GM12864 (cell line): ENCODE measurements at regions not wholly inside any gene's neighbourhood (a gene's known extent, or its start where the extent isn't known, plus 50 kb on each side); places are given as distances from the start of the nearest gene placed in this dataset.
"Not testable (repeated sequence)": the region's sequence is repeated elsewhere in the genome, so short reads cannot be mapped to it uniquely, and the experiment has no call there.

ENCODE experiments used
- DNase-seq: peaks from one replicate; pipeline ENCODE4 v3.0.0-alpha.2; 2011; ENCODE audit warnings: low read depth
- H3K4me3 ChIP-seq: 2 replicates; pipeline ENCODE4 v1.5.1; 2011; ENCODE audit warnings: mild to moderate bottlenecking, low read depth, low read length, control low read depth
- TF ChIP-seq, protein P1 (sequence below): IDR thresholded peaks from 2 replicates; pipeline ENCODE4 v1.5.1; 2011; ENCODE audit warnings: low read depth, mild to moderate bottlenecking, moderate library complexity, low read length, control low read depth, inconsistent platforms; ENCODE audit errors: missing control alignments

DNA sequence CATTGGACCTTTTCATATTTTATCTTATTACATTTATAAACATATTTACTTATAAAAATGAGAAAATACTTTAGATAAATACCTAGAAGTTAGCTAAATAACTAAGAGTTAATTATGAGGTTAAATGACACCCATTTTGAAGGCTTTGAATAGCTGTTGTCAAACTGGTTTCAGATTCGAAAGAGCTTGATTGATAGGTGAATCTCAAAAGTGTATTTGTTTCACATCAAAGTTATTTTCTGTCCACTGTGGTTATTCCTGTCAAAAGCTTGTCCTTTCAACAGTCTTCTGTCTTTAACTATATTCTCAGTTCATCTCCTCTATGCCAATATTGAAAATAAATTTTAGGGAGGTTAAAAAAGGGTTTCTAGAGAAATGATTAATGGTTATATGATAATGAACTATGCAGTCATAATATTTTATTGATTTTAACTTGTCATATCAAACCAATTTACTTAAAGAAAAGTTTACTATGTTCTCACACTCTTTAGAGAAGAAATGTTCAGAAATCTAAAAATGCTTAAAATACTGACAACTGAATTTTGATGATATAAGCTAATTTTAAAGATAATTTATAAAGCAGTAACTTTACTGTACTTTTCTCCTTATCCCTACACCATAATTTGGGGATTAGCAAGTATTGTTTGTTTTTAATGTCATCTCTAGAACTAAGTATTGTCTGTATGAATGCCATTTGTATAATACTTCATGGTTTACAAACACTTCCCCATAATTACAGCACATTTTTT, 72.0 kb upstream of the FOXP2 start:
- H3K4me3 ChIP-seq, result no peak overlapping the region

DNA sequence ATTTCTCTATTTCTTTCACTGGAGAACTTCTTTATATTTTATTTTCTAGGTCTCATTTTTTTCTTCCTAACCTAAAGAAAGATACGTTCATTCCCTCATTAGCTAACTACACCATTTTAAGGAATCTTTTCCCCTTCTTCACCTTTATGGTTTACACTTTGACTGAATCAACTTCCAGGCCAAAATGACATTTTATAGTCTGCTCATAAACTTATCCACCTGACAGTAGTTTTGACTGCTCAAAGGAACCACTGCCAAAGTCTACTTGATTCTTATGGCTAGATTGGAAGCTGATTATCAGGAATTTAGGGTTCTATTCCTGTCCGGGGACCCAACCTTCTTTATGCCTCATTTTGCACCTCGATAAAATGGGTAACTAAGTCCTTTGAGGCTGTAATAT, 73.0 kb upstream of the FOXP2 start:
- TF ChIP-seq, protein P1, sequence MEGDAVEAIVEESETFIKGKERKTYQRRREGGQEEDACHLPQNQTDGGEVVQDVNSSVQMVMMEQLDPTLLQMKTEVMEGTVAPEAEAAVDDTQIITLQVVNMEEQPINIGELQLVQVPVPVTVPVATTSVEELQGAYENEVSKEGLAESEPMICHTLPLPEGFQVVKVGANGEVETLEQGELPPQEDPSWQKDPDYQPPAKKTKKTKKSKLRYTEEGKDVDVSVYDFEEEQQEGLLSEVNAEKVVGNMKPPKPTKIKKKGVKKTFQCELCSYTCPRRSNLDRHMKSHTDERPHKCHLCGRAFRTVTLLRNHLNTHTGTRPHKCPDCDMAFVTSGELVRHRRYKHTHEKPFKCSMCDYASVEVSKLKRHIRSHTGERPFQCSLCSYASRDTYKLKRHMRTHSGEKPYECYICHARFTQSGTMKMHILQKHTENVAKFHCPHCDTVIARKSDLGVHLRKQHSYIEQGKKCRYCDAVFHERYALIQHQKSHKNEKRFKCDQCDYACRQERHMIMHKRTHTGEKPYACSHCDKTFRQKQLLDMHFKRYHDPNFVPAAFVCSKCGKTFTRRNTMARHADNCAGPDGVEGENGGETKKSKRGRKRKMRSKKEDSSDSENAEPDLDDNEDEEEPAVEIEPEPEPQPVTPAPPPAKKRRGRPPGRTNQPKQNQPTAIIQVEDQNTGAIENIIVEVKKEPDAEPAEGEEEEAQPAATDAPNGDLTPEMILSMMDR, result no peak
- no peak for DNase-seq
- no peak overlapping the region for H3K4me3 ChIP-seq

More for the DNA sequence above, 72.0 kb upstream of the FOXP2 start:
- TF ChIP-seq, protein P1, result no peak
- no peak for DNase-seq

DNA sequence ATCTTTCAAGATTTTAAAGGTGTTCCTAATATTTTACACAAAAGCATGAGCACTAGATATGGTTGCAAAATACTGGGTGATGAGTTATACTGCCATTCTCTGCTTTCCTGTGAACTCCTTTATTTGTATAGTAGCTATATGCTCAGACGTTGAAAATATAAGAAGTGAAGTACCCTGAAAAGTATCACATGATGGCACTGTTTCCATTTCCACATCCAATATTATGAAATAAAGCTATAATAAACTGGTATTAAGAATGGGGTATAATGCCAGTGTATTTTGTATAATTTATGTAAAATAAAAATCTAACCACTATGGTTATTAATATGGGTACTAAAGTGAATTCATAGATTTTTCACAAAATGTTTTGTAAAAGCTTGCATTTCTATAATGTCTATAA, 79.6 kb upstream of the FOXP2 start:
- H3K4me3 ChIP-seq, result no peak overlapping the region
- TF ChIP-seq, protein P1, result no peak
- DNase-seq, result no peak

DNA sequence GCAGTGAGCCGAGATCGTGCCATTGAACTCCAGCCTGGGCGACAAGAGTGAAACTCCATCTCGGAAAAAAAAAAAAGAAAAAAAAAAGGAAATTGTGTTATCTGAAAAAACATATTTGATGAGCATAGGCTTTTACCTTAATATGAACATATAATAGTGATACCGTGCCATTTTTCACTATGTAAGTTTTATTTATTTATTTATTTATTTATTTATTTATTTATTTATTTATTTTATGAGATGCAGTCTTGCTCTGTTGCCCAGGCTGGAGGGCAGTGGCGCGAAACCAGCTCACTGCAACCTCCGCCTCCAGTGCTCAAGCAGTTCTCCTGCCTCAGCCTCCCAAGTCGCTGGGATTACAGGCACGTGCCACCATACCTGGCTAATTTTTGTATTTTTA, 85.2 kb upstream of the FOXP2 start:
- not testable (repeated sequence) for H3K4me3 ChIP-seq, DNase-seq

DNA sequence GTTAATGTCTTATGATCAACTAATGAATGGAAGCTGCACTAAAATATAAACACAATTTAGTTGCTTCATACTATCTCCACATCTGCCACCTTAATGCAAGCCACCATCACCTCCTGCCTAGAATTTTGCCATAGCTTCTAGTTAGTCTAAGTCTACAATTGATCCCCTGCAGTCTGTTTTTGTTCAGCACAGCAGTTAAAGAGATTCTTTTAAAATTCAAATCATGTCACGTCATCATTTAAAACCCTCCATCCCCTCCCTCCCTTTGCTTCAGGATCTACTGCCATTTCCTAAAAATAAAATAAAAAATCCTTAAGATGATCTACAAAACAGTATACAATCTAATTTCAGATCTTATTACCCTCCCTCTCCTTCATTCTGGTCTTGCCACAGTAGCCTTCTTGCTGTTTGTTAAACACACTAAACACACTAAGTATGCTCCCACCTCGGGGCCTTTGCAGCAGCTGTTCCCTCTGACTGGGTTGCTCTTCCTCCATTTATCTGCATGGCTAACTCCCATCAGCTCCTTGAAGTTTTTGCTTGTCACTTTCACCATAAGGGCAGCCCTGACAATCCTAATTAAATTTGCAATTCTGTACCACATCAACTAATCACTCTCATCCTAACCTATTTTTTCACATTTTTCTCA, 97.0 kb upstream of the FOXP2 start:
- DNase-seq, result no peak
- H3K4me3 ChIP-seq, result no peak overlapping the region
- TF ChIP-seq, protein P1, result no peak

DNA sequence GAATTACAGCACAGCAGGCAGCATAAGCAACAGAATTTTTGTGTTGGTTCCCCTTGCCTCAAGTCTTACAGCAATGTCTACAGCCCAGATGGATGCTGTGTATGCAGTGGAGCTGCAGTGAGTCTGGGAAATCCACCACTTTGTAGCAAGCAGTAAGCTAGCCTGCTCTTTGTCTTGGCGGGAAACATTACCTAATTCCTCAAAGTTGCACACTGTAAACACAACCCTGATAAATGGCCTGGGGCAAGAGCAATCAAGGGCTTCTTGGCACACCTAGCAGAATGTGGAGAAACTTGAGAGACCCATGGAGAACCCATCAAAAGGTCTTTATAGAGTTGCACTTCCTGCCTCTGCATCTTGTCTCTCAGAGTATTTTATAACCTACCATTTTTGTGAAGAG, 102.0 kb upstream of the FOXP2 start:
- no peak overlapping the region for H3K4me3 ChIP-seq
- DNase-seq, result no peak
- TF ChIP-seq, protein P1, result no peak

DNA sequence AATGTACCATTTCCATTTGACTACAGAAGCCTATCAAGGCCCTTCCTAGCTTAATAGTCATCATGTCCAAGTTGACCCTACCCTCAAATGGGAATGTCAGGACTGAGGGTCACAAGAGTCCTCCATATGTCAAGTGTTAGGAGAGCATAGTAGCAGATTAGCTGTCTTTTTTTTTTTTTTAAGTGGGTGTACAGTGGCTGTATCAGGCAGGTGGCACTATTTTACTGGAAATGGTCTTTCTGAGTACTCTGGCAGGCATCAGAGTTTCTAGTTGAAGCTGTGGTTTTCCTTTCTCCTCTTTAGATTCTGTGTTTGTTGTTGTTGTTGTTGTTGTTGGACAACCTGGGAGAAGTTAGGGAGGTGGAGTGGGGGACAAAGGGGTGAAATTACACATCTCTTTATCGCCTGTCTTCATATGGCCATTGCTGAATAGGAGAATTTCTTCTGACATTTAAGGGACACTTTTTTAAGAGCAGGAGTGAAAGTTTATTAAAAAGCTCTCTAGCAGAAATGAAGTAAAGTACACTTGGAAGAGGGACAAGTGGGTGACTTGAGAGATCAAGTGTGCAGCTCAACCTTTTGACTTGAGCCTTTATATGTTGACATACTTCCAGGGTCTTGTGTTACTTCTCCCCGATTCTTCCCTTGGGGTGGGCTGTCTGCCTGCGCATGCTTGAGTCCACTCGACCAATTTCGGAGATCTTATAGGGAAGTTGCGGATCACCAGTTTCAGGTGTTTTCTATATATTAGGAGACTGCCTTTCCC, 104.1 kb upstream of the FOXP2 start:
- no peak overlapping the region for H3K4me3 ChIP-seq
- no peak for DNase-seq
- TF ChIP-seq, protein P1, result no peak
